Mesenchymal stem cell (in vitro differentiated cells and primary cell): ENCODE measurements at regions not wholly inside any gene's neighbourhood (a gene's known extent, or its start where the extent isn't known, plus 50 kb on each side); places are given as distances from the start of the nearest gene placed in this dataset.

Experiments used
- DNase-seq: peaks from one replicate; pipeline ENCODE4 v3.0.0-alpha.2; 2013
- H2AFZ ChIP-seq: one replicate; pipeline ENCODE4 v1.6.1; 2013; ENCODE audit warnings: low read depth, mild to moderate bottlenecking, control low read depth, inconsistent platforms, low read length, moderate library complexity
- H2AK5ac ChIP-seq: 2 replicates; pipeline ENCODE4 v1.6.1; 2013; ENCODE audit warnings: low read length, moderate library complexity, mild to moderate bottlenecking, inconsistent platforms; ENCODE audit not compliant: severe bottlenecking
- H2BK120ac ChIP-seq: one replicate; pipeline ENCODE4 v1.6.1; 2013; ENCODE audit warnings: low read depth, mild to moderate bottlenecking, inconsistent platforms, low read length, moderate library complexity
- H2BK12ac ChIP-seq, 2 experiments: one replicate each; pipeline ENCODE4 v1.6.1; 2013; ENCODE audit warnings: inconsistent platforms in 2 of 2, low read length in 2 of 2, mild to moderate bottlenecking in 2 of 2, moderate library complexity in 2 of 2, control low read depth in 1 of 2
- H2BK15ac ChIP-seq: one replicate; pipeline ENCODE4 v1.6.1; 2013; ENCODE audit warnings: mild to moderate bottlenecking, low read depth, inconsistent platforms; ENCODE audit not compliant: poor library complexity, severe bottlenecking
- H2BK5ac ChIP-seq: 2 replicates; pipeline ENCODE4 v1.6.1; 2013; ENCODE audit warnings: low read depth, mild to moderate bottlenecking, low read length, control low read depth, inconsistent platforms; ENCODE audit not compliant: poor library complexity, severe bottlenecking
- H3K14ac ChIP-seq, 2 experiments: one replicate each; pipeline ENCODE4 v1.6.1; 2013; ENCODE audit warnings: inconsistent platforms in 2 of 2, low read length in 2 of 2, control low read depth in 1 of 2, mild to moderate bottlenecking in 1 of 2, moderate library complexity in 1 of 2
- H3K18ac ChIP-seq, 2 experiments: one replicate each; pipeline ENCODE4 v1.6.1; 2013; ENCODE audit warnings: inconsistent platforms in 2 of 2, low read length in 2 of 2, control low read depth in 1 of 2, low read depth in 1 of 2, mild to moderate bottlenecking in 1 of 2
- H3K23ac ChIP-seq, 2 experiments: one replicate each; pipeline ENCODE4 v1.6.1; 2013; ENCODE audit warnings: inconsistent platforms in 2 of 2, low read length in 2 of 2, mild to moderate bottlenecking in 2 of 2, moderate library complexity in 2 of 2, control low read depth in 1 of 2
- H3K27ac ChIP-seq: 2 replicates; pipeline ENCODE4 v1.5.1; 2013; ENCODE audit warnings: mild to moderate bottlenecking, moderate library complexity, low read length, control low read depth, inconsistent platforms; ENCODE audit not compliant: poor library complexity, severe bottlenecking
- H3K27me3 ChIP-seq, 2 experiments: 2 replicates each; pipeline versions ENCODE4 v1.6.1 to v1.7.0; 2013; ENCODE audit warnings: low read length in 2 of 2, mild to moderate bottlenecking in 2 of 2, moderate library complexity in 2 of 2, control low read depth in 1 of 2, inconsistent platforms in 1 of 2; ENCODE audit not compliant: control insufficient read depth in 1 of 2, insufficient read depth in 1 of 2
- H3K36me3 ChIP-seq, 2 experiments: 2 replicates each; pipeline versions ENCODE4 v1.6.1 to v1.7.0; 2013; ENCODE audit warnings: low read length in 2 of 2, control low read depth in 1 of 2, inconsistent platforms in 1 of 2, low read depth in 1 of 2, mild to moderate bottlenecking in 1 of 2; ENCODE audit not compliant: insufficient read depth in 2 of 2, control insufficient read depth in 1 of 2
- H3K4ac ChIP-seq, 2 experiments: one replicate each; pipeline ENCODE4 v1.6.1; 2013; ENCODE audit warnings: inconsistent platforms in 2 of 2, low read length in 2 of 2, mild to moderate bottlenecking in 2 of 2, moderate library complexity in 2 of 2, control low read depth in 1 of 2, low read depth in 1 of 2
- H3K4me1 ChIP-seq: 2 replicates; pipeline ENCODE4 v1.6.1; 2013; ENCODE audit warnings: low read depth, low read length, control low read depth; ENCODE audit not compliant: control insufficient read depth, insufficient read depth
- H3K4me2 ChIP-seq: 2 replicates; pipeline ENCODE4 v1.6.1; 2013; ENCODE audit warnings: low read length, mild to moderate bottlenecking, inconsistent platforms; ENCODE audit not compliant: poor library complexity, severe bottlenecking
- H3K4me3 ChIP-seq, 2 experiments: 2 replicates each; pipeline versions ENCODE4 v1.5.1 to v1.7.0; 2013; ENCODE audit warnings: low read length in 2 of 2, mild to moderate bottlenecking in 2 of 2, control low read depth in 1 of 2, low read depth in 1 of 2; ENCODE audit not compliant: insufficient read depth in 1 of 2
- H3K79me1 ChIP-seq: replicated peaks from 2 replicates; pipeline ENCODE4 v1.6.1; 2013; ENCODE audit warnings: mild to moderate bottlenecking, control low read depth, low read length, inconsistent platforms; ENCODE audit not compliant: poor library complexity, severe bottlenecking
- H3K9ac ChIP-seq: 2 replicates; pipeline ENCODE4 v1.7.0; 2013; ENCODE audit warnings: mild to moderate bottlenecking, low read length, moderate library complexity
- H3K9me3 ChIP-seq: 2 replicates; pipeline ENCODE4 v1.7.0; 2013; ENCODE audit warnings: mild to moderate bottlenecking, low read length; ENCODE audit not compliant: control insufficient read depth
- H4K8ac ChIP-seq: one replicate; pipeline ENCODE4 v1.6.1; 2013; ENCODE audit warnings: inconsistent platforms, mild to moderate bottlenecking, low read length, moderate library complexity
- H4K91ac ChIP-seq: one replicate; pipeline ENCODE4 v1.6.1; 2013; ENCODE audit warnings: mild to moderate bottlenecking, low read length, inconsistent platforms
- whole genome bisulfite sequencing: methylation state at CpG from one replicate; pipeline ENCODE4 v1.1.7; 2013; ENCODE audit warnings: mixed read lengths; 5-methylcytosine and 5-hydroxymethylcytosine counted together

- Histone ChIP-seq H3K9ac (no peak overlapping the region), H3K14ac (no peak overlapping the region), H2BK5ac (no peak overlapping the region), H4K91ac (no peak overlapping the region), H3K9me3 (no peaks in the 10 kb centered on the region), H3K18ac (no peak overlapping the region), H2AK5ac (no peak overlapping the region), H3K4me1 (no peaks in the 10 kb centered on the region), H3K27me3 (no peaks in the 10 kb centered on the region), H3K79me1 (no peaks in the 10 kb centered on the region), H2BK15ac (no peak overlapping the region), H3K36me3 (no peaks in the 10 kb centered on the region), H4K8ac (no peak overlapping the region), H3K4me2 (no peak overlapping the region), H3K4me3 (no peak overlapping the region), H3K27ac (no peak overlapping the region), H3K23ac (no peak overlapping the region), H2AFZ (no peak overlapping the region), H2BK12ac (no peak overlapping the region), H3K4ac (no peak overlapping the region), H2BK120ac (no peak overlapping the region)
- WGBS: 59% methylated on average over 3 of the region's 3 CpGs
- no peak for DNase-seq
Observed at GRCh38 chr9:1918108-1918507, 97.0 kb upstream of the SMARCA2 start.

DNA sequence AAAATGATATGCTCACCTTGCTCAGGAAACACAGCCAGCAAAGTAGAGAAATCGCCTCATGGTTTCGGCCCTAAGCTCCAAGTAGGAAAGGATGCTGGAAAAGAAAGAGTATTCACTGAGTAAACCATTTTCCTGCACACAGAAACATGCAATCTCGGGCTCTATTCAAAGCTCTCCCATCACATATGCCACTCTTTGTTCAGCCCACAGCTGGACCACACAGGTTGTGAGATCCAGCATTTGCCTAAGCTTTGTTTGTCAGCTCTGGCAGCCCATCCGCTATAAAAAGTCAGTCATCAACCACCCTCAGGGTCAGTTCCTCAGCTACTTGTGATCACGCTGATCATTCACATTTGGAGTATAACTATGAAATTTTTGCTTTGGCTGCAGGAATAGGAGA is 96.5 kb upstream of the SMARCA2 start:
- H3K18ac ChIP-seq: no peak overlapping the region
- H2BK120ac ChIP-seq: no peak overlapping the region
- H3K27me3 ChIP-seq: no peaks in the 10 kb centered on the region
- no peak overlapping the region for H4K8ac ChIP-seq
- H2AK5ac ChIP-seq: no peak overlapping the region
- H3K23ac ChIP-seq: no peak overlapping the region
- H3K9me3 ChIP-seq: no peaks in the 10 kb centered on the region
- H2BK12ac ChIP-seq: no peak overlapping the region
- H2AFZ ChIP-seq: no peak overlapping the region
- no peak overlapping the region for H3K9ac ChIP-seq
- no peaks in the 10 kb centered on the region for H3K36me3 ChIP-seq
- WGBS: 68% methylated on average over 4 of the region's 5 CpGs
- H3K79me1 ChIP-seq: no peaks in the 10 kb centered on the region
- no peak overlapping the region for H3K4me2 ChIP-seq
- no peak overlapping the region for H2BK15ac ChIP-seq
- H3K4me3 ChIP-seq: no peak overlapping the region
- no peak overlapping the region for H4K91ac ChIP-seq
- no peak overlapping the region for H3K4ac ChIP-seq
- no peak overlapping the region for H3K27ac ChIP-seq
- no peaks in the 10 kb centered on the region for H3K4me1 ChIP-seq
- no peak overlapping the region for H3K14ac ChIP-seq
- no peak overlapping the region for H2BK5ac ChIP-seq
- DNase-seq: no peak

- Histone ChIP-seq H4K91ac (no peak overlapping the region), H3K27me3 (no peaks in the 10 kb centered on the region), H3K36me3 (no peaks in the 10 kb centered on the region), H3K18ac (no peak overlapping the region), H2BK12ac (no peak overlapping the region), H3K9me3 (no peaks in the 10 kb centered on the region), H2BK15ac (no peak overlapping the region), H2AFZ (no peak overlapping the region), H3K4me1 (no peaks in the 10 kb centered on the region), H3K27ac (no peak overlapping the region), H3K14ac (no peak overlapping the region), H3K23ac (no peak overlapping the region), H4K8ac (no peak overlapping the region), H2AK5ac (no peak overlapping the region), H2BK5ac (no peak overlapping the region), H3K4me2 (no peak overlapping the region), H3K4me3 (no peak overlapping the region), H3K9ac (no peak overlapping the region), H3K79me1 (no peaks in the 10 kb centered on the region), H2BK120ac (no peak overlapping the region), H3K4ac (no peak overlapping the region)
- no peak for DNase-seq
- 82% methylated on average over 4 of the region's 4 CpGs for WGBS
Observed at GRCh38 chr9:1919229-1919628, 95.9 kb upstream of the SMARCA2 start.

DNA sequence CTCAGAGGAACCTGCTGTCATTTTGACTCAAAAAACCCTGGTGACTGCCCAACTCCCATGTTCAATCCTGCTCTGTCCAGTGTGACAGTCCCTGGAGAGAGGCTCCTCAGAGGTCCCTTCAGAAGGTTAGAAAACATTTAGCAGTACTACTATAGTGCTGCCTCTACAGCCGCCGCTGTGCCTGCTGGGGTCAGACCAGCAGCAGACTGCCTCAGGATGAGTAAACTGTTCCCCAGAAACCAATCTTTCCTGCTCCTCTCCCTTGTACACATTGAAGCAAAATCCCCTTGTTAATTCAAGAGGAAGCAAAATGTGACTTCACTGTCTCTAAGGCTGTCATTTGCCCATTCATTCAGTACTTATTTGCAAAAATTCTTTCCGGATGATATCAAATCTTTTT is 94.8 kb upstream of the SMARCA2 start:
- Histone ChIP-seq H2AK5ac (no peak overlapping the region), H2BK5ac (no peak overlapping the region), H3K27me3 (no peaks in the 10 kb centered on the region), H2BK15ac (no peak overlapping the region), H3K27ac (no peak overlapping the region), H3K4me3 (no peak overlapping the region), H2AFZ (no peak overlapping the region), H4K8ac (no peak overlapping the region), H3K14ac (no peak overlapping the region), H3K4me1 (no peaks in the 10 kb centered on the region), H3K18ac (no peak overlapping the region), H3K79me1 (no peaks in the 10 kb centered on the region), H3K4ac (no peak overlapping the region), H3K4me2 (no peak overlapping the region), H2BK120ac (no peak overlapping the region), H2BK12ac (no peak overlapping the region), H3K23ac (no peak overlapping the region), H3K36me3 (no peaks in the 10 kb centered on the region), H3K9ac (no peak overlapping the region), H3K9me3 (no peaks in the 10 kb centered on the region), H4K91ac (no peak overlapping the region)
- DNase-seq: no peak
- WGBS: 93% methylated on average over 3 of the region's 3 CpGs
